HEK293 (cell line): ENCODE measurements at regions not wholly inside any gene's neighbourhood (a gene's known extent, or its start where the extent isn't known, plus 50 kb on each side); places are given as distances from the start of the nearest gene placed in this dataset.

Experiments
- ZNF324 ChIP-seq: fragments of 450-650 bp; formaldehyde crosslinking; IDR thresholded peaks from 2 replicates; pipeline ENCODE4 v1.5.1; 2016; ENCODE audit warnings: missing biosample characterization, missing genetic modification characterization
- ZNF37A ChIP-seq: fragments of 450-650 bp; IDR thresholded peaks from 2 replicates; pipeline ENCODE4 v1.5.1; 2018; ENCODE audit warnings: missing biosample characterization, missing genetic modification characterization
- TF ChIP-seq, protein P1 (sequence below): fragments of 450-650 bp; formaldehyde crosslinking; IDR thresholded peaks from 2 replicates; pipeline ENCODE4 v1.5.1; 2016; ENCODE audit warnings: missing biosample characterization, missing genetic modification characterization
- TF ChIP-seq, protein P2 (sequence below): fragments of 450-650 bp; formaldehyde crosslinking; IDR thresholded peaks from 2 replicates; pipeline ENCODE4 v1.5.1; 2016; ENCODE audit warnings: missing biosample characterization, missing genetic modification characterization
- TF ChIP-seq, protein P3 (sequence below): fragments of 450-650 bp; IDR thresholded peaks from 2 replicates; pipeline ENCODE4 v1.5.1; 2018; ENCODE audit warnings: missing biosample characterization, missing genetic modification characterization

- TF ChIP-seq ZNF324 (tag by site-specific recombination) (no peak), ZNF37A (tag by site-specific recombination) (no peak)
- TF ChIP-seq, protein P1, sequence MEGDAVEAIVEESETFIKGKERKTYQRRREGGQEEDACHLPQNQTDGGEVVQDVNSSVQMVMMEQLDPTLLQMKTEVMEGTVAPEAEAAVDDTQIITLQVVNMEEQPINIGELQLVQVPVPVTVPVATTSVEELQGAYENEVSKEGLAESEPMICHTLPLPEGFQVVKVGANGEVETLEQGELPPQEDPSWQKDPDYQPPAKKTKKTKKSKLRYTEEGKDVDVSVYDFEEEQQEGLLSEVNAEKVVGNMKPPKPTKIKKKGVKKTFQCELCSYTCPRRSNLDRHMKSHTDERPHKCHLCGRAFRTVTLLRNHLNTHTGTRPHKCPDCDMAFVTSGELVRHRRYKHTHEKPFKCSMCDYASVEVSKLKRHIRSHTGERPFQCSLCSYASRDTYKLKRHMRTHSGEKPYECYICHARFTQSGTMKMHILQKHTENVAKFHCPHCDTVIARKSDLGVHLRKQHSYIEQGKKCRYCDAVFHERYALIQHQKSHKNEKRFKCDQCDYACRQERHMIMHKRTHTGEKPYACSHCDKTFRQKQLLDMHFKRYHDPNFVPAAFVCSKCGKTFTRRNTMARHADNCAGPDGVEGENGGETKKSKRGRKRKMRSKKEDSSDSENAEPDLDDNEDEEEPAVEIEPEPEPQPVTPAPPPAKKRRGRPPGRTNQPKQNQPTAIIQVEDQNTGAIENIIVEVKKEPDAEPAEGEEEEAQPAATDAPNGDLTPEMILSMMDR (tag by site-specific recombination): no peak
- TF ChIP-seq, protein P2, sequence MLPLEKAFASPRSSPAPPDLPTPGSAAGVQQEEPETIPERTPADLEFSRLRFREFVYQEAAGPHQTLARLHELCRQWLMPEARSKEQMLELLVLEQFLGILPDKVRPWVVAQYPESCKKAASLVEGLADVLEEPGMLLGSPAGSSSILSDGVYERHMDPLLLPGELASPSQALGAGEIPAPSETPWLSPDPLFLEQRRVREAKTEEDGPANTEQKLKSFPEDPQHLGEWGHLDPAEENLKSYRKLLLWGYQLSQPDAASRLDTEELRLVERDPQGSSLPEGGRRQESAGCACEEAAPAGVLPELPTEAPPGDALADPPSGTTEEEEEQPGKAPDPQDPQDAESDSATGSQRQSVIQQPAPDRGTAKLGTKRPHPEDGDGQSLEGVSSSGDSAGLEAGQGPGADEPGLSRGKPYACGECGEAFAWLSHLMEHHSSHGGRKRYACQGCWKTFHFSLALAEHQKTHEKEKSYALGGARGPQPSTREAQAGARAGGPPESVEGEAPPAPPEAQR (tag by site-specific recombination): no peak
- TF ChIP-seq, protein P3, sequence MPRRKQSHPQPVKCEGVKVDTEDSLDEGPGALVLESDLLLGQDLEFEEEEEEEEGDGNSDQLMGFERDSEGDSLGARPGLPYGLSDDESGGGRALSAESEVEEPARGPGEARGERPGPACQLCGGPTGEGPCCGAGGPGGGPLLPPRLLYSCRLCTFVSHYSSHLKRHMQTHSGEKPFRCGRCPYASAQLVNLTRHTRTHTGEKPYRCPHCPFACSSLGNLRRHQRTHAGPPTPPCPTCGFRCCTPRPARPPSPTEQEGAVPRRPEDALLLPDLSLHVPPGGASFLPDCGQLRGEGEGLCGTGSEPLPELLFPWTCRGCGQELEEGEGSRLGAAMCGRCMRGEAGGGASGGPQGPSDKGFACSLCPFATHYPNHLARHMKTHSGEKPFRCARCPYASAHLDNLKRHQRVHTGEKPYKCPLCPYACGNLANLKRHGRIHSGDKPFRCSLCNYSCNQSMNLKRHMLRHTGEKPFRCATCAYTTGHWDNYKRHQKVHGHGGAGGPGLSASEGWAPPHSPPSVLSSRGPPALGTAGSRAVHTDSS (tag by site-specific recombination): no peak
These were observed 218.1 kb downstream of the C7orf25 start for GRCh38 chr7:42693722-42694121.
